HCT116 (cell line): ENCODE measurements at regions not wholly inside any gene's neighbourhood (a gene's known extent, or its start where the extent isn't known, plus 50 kb on each side); places are given as distances from the start of the nearest gene placed in this dataset.

Experiments used
- ATF3 ChIP-seq: IDR thresholded peaks from 2 replicates; pipeline ENCODE4 v1.6.1; 2012
- CTCF ChIP-seq, 3 experiments: fragments of 200-600 bp in 1 of 3; sonication (generic) in 1 of 3; IDR thresholded peaks in 2 of 3; conservative IDR thresholded peaks in 1 of 3; 2 replicates each; pipeline ENCODE4 v1.5.1; 2012 to 2017; ENCODE audit warnings: low read depth in 2 of 3, low read length in 2 of 3, antibody characterized with exemption in 1 of 3, borderline replicate concordance in 1 of 3, control low read depth in 1 of 3, mild to moderate bottlenecking in 1 of 3, mixed read lengths in 1 of 3, mixed run types in 1 of 3, moderate library complexity in 1 of 3; ENCODE audit not compliant: insufficient read depth in 1 of 3
- ELF1 ChIP-seq: IDR thresholded peaks from 2 replicates; pipeline ENCODE4 v1.6.1; 2012; ENCODE audit warnings: low read depth, borderline replicate concordance
- MAX ChIP-seq: IDR thresholded peaks from 2 replicates; pipeline ENCODE4 v1.6.1; 2012
- POLR2A ChIP-seq: IDR thresholded peaks from 2 replicates; pipeline ENCODE4 v1.7.0; 2011; ENCODE audit warnings: borderline replicate concordance; ENCODE audit not compliant: insufficient read depth, insufficient read length; ENCODE audit errors: extremely low read depth
- RAD21 ChIP-seq: IDR thresholded peaks from 2 replicates; pipeline ENCODE4 v1.6.1; 2012; ENCODE audit warnings: low read depth, mild to moderate bottlenecking
- SP1 ChIP-seq: IDR thresholded peaks from 2 replicates; pipeline ENCODE4 v1.6.1; 2012; ENCODE audit warnings: low read depth
- TCF7L2 ChIP-seq: IDR thresholded peaks from 2 replicates; pipeline ENCODE4 v1.7.0; 2011; ENCODE audit warnings: borderline replicate concordance, inconsistent platforms; ENCODE audit not compliant: insufficient read depth, insufficient read length; ENCODE audit errors: extremely low read depth

- TF ChIP-seq MAX (no peak), ATF3 (no peak), POLR2A (no peak), ELF1 (no peak), CTCF (IDR thresholded peaks at IDR 0.05 in 2 of 3, conservative IDR thresholded peaks at IDR 0.05 in 1 of 3; ENCODE audit: borderline replicate concordance in 1 of 3, insufficient read depth in 1 of 3, low read depth in 2 of 3, low read length in 2 of 3) (no peak), RAD21 (no peak), SP1 (no peak), TCF7L2 (no peak)
These were observed 108.6 kb upstream of the CPEB2 start for GRCh38 chr4:14893713-14894112.
